ENCODE measurements at regions not wholly inside any gene's neighbourhood (a gene's known extent, or its start where the extent isn't known, plus 50 kb on each side); places are given as distances from the start of the nearest gene placed in this dataset.

DNA sequence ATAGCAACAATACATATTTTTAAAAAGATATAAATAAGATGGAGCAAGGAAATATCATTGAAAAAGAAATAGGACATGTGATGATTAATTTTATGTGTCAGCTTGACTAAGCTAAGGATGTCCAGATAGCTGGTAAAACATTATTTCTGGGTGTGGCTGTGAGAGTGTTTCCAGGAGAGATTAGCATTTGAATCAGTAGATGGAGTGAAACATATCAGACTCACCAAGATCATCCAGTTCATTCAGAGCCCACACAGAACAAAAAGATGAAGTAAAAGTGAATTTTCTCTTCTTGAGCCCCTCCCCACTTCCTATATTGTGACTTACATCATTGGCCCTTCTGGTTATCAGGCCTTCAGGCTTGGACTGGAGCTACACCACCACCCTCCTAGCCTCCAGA lies 61.6 kb upstream of the TUSC7 start:
- Histone ChIP-seq H3K9me3 (ENCODE audit: low read length) (no peaks in the 10 kb centered on the region), H3K4me3 (ENCODE audit: low read length) (no peak overlapping the region), H3K36me3 (ENCODE audit: insufficient read depth, low read length) (no peaks in the 10 kb centered on the region), H3K27ac (ENCODE audit: low read depth, low read length) (no peak overlapping the region), H3K4me1 (ENCODE audit: insufficient read depth, low read length) (no peaks in the 10 kb centered on the region), H3K27me3 (ENCODE audit: insufficient read depth, low read length, poor library complexity, severe bottlenecking) (no peaks in the 10 kb centered on the region)
- no peaks in the 10 kb centered on the region for H3K36me3 Mint-ChIP-seq
- POLR2A ChIA-PET, result no interaction called here
- no peaks in the 10 kb centered on the region for H3K4me1 Mint-ChIP-seq
- DNase-seq, result no peak
- no peak overlapping the region for H3K27ac Mint-ChIP-seq
- H3K27me3 Mint-ChIP-seq, result no peaks in the 10 kb centered on the region
- CTCF ChIA-PET, result no interaction called here
- H3K9me3 Mint-ChIP-seq, result peaks cover 0 to 16% (median 2%) of the 10 kb centered on the region in 5 donors
- no peak overlapping the region for H3K4me3 Mint-ChIP-seq

All from CD8-positive, alpha-beta memory T cell (primary cell).